Liver (tissue), 8 donors: ENCODE measurements at regions not wholly inside any gene's neighbourhood (a gene's known extent, or its start where the extent isn't known, plus 50 kb on each side); places are given as distances from the start of the nearest gene placed in this dataset.

Source experiments
- DNase-seq: peaks from one replicate; pipeline ENCODE4 v3.0.0-alpha.2; 2017; ENCODE audit warnings: low spot score
- H3K27ac ChIP-seq, 2 donors: one replicate each; pipeline ENCODE4 v1.7.0; 2013; ENCODE audit warnings: inconsistent platforms in 2 of 2, low read length in 2 of 2, control low read depth in 1 of 2, low read depth in 1 of 2, mild to moderate bottlenecking in 1 of 2
- H3K27me3 ChIP-seq, 4 donors: one replicate each; pipeline versions ENCODE4 v1.6.1 to v1.7.0; 2013; ENCODE audit warnings: low read length in 3 of 4, inconsistent platforms in 1 of 4, mild to moderate bottlenecking in 1 of 4, moderate library complexity in 1 of 4; ENCODE audit not compliant: control insufficient read depth in 4 of 4, insufficient read depth in 4 of 4
- H3K36me3 ChIP-seq, 4 donors: one replicate each; pipeline versions ENCODE4 v1.6.1 to v1.7.0; 2013; ENCODE audit warnings: low read length in 3 of 4, mild to moderate bottlenecking in 3 of 4, low read depth in 1 of 4, moderate library complexity in 1 of 4; ENCODE audit not compliant: control insufficient read depth in 4 of 4, insufficient read depth in 3 of 4
- H3K4me1 ChIP-seq, 4 donors: one replicate each; pipeline versions ENCODE4 v1.6.1 to v1.7.0; 2013; ENCODE audit warnings: low read length in 3 of 4, mild to moderate bottlenecking in 3 of 4, moderate library complexity in 1 of 4; ENCODE audit not compliant: control insufficient read depth in 4 of 4, insufficient read depth in 4 of 4
- H3K4me3 ChIP-seq, 3 donors: one replicate each; pipeline versions ENCODE4 v1.6.1 to v1.7.0; 2013; ENCODE audit warnings: low read length in 3 of 3, control low read depth in 1 of 3, low read depth in 1 of 3, mild to moderate bottlenecking in 1 of 3
- H3K9ac ChIP-seq, 2 donors: one replicate each; pipeline ENCODE4 v1.7.0; 2013; ENCODE audit warnings: low read length in 2 of 2, mild to moderate bottlenecking in 2 of 2, moderate library complexity in 2 of 2, control low read depth in 1 of 2, low read depth in 1 of 2
- H3K9me3 ChIP-seq, 4 donors: one replicate each; pipeline versions ENCODE4 v1.6.1 to v1.7.0; 2013; ENCODE audit warnings: low read length in 3 of 4; ENCODE audit not compliant: control insufficient read depth in 4 of 4
- EGR1 ChIP-seq, 2 donors: IDR thresholded peaks; 2 replicates each; pipeline ENCODE4 v1.6.1; 2016 to 2018; ENCODE audit warnings: antibody characterized with exemption in 2 of 2, low read depth in 2 of 2
- FOXA1 ChIP-seq: IDR thresholded peaks from 2 replicates; pipeline ENCODE4 v1.6.1; 2016; ENCODE audit warnings: antibody characterized with exemption
- FOXA2 ChIP-seq: IDR thresholded peaks from 2 replicates; pipeline ENCODE4 v1.6.1; 2016; ENCODE audit warnings: antibody characterized with exemption
- GABPA ChIP-seq, 2 donors: IDR thresholded peaks in 1 of 2; conservative IDR thresholded peaks in 1 of 2; 2 replicates each; pipeline ENCODE4 v1.6.1; 2016; ENCODE audit warnings: antibody characterized with exemption in 2 of 2, mild to moderate bottlenecking in 1 of 2, moderate library complexity in 1 of 2
- HNF4A ChIP-seq, 2 donors: conservative IDR thresholded peaks; 2 replicates each; pipeline ENCODE4 v1.6.1; 2016; ENCODE audit warnings: antibody characterized with exemption in 2 of 2, mild to moderate bottlenecking in 2 of 2
- HNF4G ChIP-seq: IDR thresholded peaks from 2 replicates; pipeline ENCODE4 v1.6.1; 2016; ENCODE audit warnings: antibody characterized with exemption
- JUND ChIP-seq, 2 donors: IDR thresholded peaks; 2 replicates each; pipeline ENCODE4 v1.6.1; 2016; ENCODE audit warnings: antibody characterized with exemption in 2 of 2
- NR2F2 ChIP-seq: IDR thresholded peaks from 2 replicates; pipeline ENCODE4 v1.6.1; 2016; ENCODE audit warnings: antibody characterized with exemption
- RXRA ChIP-seq, 2 donors: IDR thresholded peaks; 2 replicates each; pipeline ENCODE4 v1.6.1; 2017 to 2018; ENCODE audit warnings: antibody characterized with exemption in 2 of 2, mild to moderate bottlenecking in 1 of 2
- SP1 ChIP-seq: IDR thresholded peaks from 2 replicates; pipeline ENCODE4 v1.6.1; 2018; ENCODE audit warnings: antibody characterized with exemption, mild to moderate bottlenecking
- TAF1 ChIP-seq: conservative IDR thresholded peaks from 2 replicates; pipeline ENCODE4 v1.6.1; 2016; ENCODE audit warnings: antibody characterized with exemption, mild to moderate bottlenecking
- YY1 ChIP-seq: IDR thresholded peaks from 2 replicates; pipeline ENCODE4 v1.6.1; 2016; ENCODE audit warnings: antibody characterized with exemption, mild to moderate bottlenecking
- WGBS: extraction: QIAGEN DNeasy Blood & Tissue Kit; methylation state at CpG from one replicate; pipeline ENCODE4 v1.1.7; 2013; 5-methylcytosine and 5-hydroxymethylcytosine counted together
- TF ChIP-seq, protein P1 (sequence below): IDR thresholded peaks from 2 replicates; pipeline ENCODE4 v1.6.1; 2016; ENCODE audit warnings: antibody characterized with exemption
- TF ChIP-seq, protein P2 (sequence below): fragments of 150-350 bp; IDR thresholded peaks from 2 replicates; pipeline ENCODE4 v1.5.1; 2017; ENCODE audit warnings: improper control_type of control experiment, low read depth, low read length; ENCODE audit not compliant: missing input control
- TF ChIP-seq, protein P3 (sequence below): IDR thresholded peaks from 2 replicates; pipeline ENCODE4 v1.6.1; 2016; ENCODE audit warnings: antibody characterized with exemption, mild to moderate bottlenecking
- TF ChIP-seq, protein P4 (sequence below): IDR thresholded peaks from 2 replicates; pipeline ENCODE4 v1.6.1; 2016; ENCODE audit warnings: antibody characterized with exemption
- TF ChIP-seq, protein P5 (sequence below): IDR thresholded peaks from 2 replicates; pipeline ENCODE4 v1.6.1; 2016; ENCODE audit warnings: antibody characterized with exemption
- donor health status: healthy.
- donor health status: healthy.
- donor health status: healthy.
- donor health status: healthy.
- donor health status: healthy.

DNA sequence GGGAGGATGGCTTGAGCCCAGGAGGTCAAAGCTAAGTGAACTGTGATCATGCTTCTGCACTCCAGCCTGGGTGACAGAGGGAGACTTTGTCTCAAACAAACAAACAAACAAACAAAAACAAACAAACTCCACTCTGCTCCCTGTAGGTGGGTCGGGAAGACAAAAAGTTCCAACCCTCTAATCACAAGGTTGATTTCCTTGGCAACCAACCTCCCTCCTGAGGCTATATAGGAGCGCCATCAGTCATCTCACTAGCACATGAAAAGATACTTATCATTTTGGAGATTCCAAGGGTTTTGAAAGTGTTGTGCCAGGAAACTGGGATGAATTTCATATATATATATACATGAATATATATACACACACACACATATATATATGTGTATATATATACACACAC is 160.5 kb downstream of the TUSC1 start:
- no peaks in the 10 kb centered on the region for H3K9me3 ChIP-seq
- H3K9ac ChIP-seq = no peak overlapping the region
- no peak for DNase-seq
- 61% methylated on average over 2 of the region's 2 CpGs for WGBS
- no peak overlapping the region for H3K27ac ChIP-seq
- H3K36me3 ChIP-seq = no peaks in the 10 kb centered on the region
- TF ChIP-seq HNF4G (no peak), EGR1 (IDR thresholded peaks at IDR 0.05; ENCODE audit: low read depth in 2 of 2) (no peak), JUND (IDR thresholded peaks at IDR 0.05) (no peak), HNF4A (conservative IDR thresholded peaks at IDR 0.05) (no peak), FOXA2 (no peak), RXRA (IDR thresholded peaks at IDR 0.05) (no peak), FOXA1 (no peak), GABPA (IDR thresholded peaks at IDR 0.05 in 1 of 2, conservative IDR thresholded peaks at IDR 0.05 in 1 of 2) (no peak), NR2F2 (no peak), YY1 (no peak), SP1 (no peak)
- TF ChIP-seq, protein P1, sequence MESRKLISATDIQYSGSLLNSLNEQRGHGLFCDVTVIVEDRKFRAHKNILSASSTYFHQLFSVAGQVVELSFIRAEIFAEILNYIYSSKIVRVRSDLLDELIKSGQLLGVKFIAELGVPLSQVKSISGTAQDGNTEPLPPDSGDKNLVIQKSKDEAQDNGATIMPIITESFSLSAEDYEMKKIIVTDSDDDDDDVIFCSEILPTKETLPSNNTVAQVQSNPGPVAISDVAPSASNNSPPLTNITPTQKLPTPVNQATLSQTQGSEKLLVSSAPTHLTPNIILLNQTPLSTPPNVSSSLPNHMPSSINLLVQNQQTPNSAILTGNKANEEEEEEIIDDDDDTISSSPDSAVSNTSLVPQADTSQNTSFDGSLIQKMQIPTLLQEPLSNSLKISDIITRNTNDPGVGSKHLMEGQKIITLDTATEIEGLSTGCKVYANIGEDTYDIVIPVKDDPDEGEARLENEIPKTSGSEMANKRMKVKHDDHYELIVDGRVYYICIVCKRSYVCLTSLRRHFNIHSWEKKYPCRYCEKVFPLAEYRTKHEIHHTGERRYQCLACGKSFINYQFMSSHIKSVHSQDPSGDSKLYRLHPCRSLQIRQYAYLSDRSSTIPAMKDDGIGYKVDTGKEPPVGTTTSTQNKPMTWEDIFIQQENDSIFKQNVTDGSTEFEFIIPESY = no peak
- TF ChIP-seq, protein P2, sequence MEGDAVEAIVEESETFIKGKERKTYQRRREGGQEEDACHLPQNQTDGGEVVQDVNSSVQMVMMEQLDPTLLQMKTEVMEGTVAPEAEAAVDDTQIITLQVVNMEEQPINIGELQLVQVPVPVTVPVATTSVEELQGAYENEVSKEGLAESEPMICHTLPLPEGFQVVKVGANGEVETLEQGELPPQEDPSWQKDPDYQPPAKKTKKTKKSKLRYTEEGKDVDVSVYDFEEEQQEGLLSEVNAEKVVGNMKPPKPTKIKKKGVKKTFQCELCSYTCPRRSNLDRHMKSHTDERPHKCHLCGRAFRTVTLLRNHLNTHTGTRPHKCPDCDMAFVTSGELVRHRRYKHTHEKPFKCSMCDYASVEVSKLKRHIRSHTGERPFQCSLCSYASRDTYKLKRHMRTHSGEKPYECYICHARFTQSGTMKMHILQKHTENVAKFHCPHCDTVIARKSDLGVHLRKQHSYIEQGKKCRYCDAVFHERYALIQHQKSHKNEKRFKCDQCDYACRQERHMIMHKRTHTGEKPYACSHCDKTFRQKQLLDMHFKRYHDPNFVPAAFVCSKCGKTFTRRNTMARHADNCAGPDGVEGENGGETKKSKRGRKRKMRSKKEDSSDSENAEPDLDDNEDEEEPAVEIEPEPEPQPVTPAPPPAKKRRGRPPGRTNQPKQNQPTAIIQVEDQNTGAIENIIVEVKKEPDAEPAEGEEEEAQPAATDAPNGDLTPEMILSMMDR = no peak
- TF ChIP-seq, protein P3, sequence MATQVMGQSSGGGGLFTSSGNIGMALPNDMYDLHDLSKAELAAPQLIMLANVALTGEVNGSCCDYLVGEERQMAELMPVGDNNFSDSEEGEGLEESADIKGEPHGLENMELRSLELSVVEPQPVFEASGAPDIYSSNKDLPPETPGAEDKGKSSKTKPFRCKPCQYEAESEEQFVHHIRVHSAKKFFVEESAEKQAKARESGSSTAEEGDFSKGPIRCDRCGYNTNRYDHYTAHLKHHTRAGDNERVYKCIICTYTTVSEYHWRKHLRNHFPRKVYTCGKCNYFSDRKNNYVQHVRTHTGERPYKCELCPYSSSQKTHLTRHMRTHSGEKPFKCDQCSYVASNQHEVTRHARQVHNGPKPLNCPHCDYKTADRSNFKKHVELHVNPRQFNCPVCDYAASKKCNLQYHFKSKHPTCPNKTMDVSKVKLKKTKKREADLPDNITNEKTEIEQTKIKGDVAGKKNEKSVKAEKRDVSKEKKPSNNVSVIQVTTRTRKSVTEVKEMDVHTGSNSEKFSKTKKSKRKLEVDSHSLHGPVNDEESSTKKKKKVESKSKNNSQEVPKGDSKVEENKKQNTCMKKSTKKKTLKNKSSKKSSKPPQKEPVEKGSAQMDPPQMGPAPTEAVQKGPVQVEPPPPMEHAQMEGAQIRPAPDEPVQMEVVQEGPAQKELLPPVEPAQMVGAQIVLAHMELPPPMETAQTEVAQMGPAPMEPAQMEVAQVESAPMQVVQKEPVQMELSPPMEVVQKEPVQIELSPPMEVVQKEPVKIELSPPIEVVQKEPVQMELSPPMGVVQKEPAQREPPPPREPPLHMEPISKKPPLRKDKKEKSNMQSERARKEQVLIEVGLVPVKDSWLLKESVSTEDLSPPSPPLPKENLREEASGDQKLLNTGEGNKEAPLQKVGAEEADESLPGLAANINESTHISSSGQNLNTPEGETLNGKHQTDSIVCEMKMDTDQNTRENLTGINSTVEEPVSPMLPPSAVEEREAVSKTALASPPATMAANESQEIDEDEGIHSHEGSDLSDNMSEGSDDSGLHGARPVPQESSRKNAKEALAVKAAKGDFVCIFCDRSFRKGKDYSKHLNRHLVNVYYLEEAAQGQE = no peak
- TF ChIP-seq, protein P4, sequence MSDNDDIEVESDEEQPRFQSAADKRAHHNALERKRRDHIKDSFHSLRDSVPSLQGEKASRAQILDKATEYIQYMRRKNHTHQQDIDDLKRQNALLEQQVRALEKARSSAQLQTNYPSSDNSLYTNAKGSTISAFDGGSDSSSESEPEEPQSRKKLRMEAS = no peak
- TF ChIP-seq, protein P5, sequence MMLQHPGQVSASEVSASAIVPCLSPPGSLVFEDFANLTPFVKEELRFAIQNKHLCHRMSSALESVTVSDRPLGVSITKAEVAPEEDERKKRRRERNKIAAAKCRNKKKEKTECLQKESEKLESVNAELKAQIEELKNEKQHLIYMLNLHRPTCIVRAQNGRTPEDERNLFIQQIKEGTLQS = no peak
- no peak overlapping the region for H3K4me3 ChIP-seq
- no peaks in the 10 kb centered on the region for H3K27me3 ChIP-seq
- no peaks in the 10 kb centered on the region for H3K4me1 ChIP-seq

DNA sequence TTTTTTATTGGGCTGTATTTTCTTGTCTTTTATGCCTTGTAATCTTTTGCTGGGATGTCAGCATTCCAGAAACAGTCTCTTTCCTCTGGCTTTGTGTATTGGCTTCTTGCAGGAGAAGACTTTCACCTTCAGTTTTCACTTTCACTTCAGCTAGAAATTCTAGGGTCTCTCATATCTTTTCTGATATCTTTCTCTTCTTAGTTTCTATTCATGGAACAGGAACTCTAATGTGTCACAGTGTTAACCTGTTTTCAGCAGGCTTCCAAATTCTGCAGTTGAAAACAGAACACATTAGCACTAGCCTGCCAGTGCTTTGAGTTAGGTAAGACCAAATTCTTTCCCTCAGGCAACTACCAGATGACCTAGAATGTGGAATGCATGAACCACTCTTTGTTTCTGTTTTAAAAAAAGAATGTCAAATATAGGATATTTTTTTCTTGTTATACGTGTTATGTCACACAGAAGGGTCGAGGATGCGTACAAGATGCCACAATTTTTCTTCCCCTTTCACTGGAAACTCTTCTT is 164.7 kb downstream of the TUSC1 start:
- Histone ChIP-seq H3K27me3 (no peaks in the 10 kb centered on the region), H3K27ac (no peak overlapping the region), H3K4me1 (no peaks in the 10 kb centered on the region), H3K36me3 (no peaks in the 10 kb centered on the region), H3K9ac (no peak overlapping the region), H3K9me3 (no peaks in the 10 kb centered on the region), H3K4me3 (no peak overlapping the region)
- WGBS = 43% methylated on average over 3 of the region's 3 CpGs
- no peak for DNase-seq
- TF ChIP-seq FOXA1 (no peak), YY1 (no peak), TAF1 (no peak), HNF4G (no peak), SP1 (no peak), FOXA2 (no peak)
- TF ChIP-seq, protein P2 = no peak
- TF ChIP-seq, protein P3 = no peak
- TF ChIP-seq, protein P5 = no peak
- TF ChIP-seq, protein P4 = no peak
